ENCODE measurements at regions not wholly inside any gene's neighbourhood (a gene's known extent, or its start where the extent isn't known, plus 50 kb on each side); places are given as distances from the start of the nearest gene placed in this dataset.

DNA sequence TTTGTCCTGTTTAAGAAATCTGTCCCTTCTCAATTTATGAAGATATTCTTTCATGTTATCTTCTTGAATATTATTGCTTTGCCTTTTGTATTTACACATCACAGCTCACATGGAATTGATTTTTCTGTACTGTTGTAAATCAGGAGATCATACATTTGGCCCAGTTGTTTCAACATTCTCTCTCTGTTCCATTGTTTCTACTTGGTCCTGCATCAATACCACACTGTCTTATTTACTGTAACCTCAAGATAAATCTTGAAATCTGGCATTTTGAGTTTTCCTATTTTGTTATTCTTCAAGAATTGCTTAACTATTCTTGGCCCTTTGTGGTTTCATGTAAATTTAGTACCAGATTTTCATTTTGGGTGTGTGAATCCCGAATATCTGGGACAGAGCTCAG, 121.7 kb upstream of the CCN2 start:
- TF ChIP-seq, protein P1, sequence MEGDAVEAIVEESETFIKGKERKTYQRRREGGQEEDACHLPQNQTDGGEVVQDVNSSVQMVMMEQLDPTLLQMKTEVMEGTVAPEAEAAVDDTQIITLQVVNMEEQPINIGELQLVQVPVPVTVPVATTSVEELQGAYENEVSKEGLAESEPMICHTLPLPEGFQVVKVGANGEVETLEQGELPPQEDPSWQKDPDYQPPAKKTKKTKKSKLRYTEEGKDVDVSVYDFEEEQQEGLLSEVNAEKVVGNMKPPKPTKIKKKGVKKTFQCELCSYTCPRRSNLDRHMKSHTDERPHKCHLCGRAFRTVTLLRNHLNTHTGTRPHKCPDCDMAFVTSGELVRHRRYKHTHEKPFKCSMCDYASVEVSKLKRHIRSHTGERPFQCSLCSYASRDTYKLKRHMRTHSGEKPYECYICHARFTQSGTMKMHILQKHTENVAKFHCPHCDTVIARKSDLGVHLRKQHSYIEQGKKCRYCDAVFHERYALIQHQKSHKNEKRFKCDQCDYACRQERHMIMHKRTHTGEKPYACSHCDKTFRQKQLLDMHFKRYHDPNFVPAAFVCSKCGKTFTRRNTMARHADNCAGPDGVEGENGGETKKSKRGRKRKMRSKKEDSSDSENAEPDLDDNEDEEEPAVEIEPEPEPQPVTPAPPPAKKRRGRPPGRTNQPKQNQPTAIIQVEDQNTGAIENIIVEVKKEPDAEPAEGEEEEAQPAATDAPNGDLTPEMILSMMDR (IDR thresholded peaks at IDR 0.05) = no peak
- TF ChIP-seq POLR2A (IDR thresholded peaks at IDR 0.05) = no peak

Data from thyroid gland (tissue), 4 donors.